ENCODE measurements at regions not wholly inside any gene's neighbourhood (a gene's known extent, or its start where the extent isn't known, plus 50 kb on each side); places are given as distances from the start of the nearest gene placed in this dataset.
"Not testable (repeated sequence)": the region's sequence is repeated elsewhere in the genome, so short reads cannot be mapped to it uniquely, and the experiment has no call there.

DNA sequence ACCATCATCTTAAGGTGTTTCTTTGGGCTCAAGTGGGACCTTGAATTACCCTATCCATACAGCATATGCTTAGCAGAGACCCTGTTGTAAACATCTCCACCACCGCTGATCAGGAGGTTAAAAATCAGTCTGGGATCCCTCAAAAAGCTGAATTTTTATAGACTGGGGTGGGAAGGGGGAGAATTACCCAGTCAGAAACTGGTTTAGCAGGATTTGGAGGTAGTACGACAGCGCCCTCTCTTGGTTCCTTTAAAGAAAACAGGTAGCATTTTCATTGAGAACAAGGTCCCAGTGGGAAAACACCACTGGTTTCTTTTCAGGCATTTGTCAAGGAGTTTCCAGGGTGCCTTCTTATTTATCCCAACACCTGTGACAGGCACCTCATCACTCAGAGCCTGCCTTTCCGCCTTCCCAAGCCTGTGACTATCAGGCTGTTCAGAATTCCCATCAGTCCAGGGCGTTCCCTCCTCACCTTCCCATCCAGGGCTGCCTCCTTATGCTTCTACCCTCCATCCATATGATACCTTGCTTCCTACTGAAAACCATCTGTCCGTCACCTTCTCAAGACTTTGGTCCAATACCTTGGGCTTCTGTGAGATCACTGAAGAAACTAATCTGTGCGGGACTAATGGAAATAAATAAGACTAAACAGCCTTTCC, 203.8 kb upstream of the RAI14 start:
- no peak overlapping the region for H3K4me3 ChIP-seq
- H3K4me1 ChIP-seq: peaks cover 4% of the 10 kb centered on the region; the same call in 1 of the 2 replicates
- H3K9me3 ChIP-seq: peaks cover 2% of the 10 kb centered on the region
- in situ Hi-C loops (cut with MboI; ENCODE audit: low sequenced_read_pairs): no loop called here
- DNase-seq (ENCODE audit: low spot score in 2 of 2): peak; percentile 21 to 37
- no peaks in the 10 kb centered on the region for H3K36me3 ChIP-seq (replicated peaks)
- H3K27me3 ChIP-seq (ENCODE audit: low read depth): no peaks in the 10 kb centered on the region

DNA sequence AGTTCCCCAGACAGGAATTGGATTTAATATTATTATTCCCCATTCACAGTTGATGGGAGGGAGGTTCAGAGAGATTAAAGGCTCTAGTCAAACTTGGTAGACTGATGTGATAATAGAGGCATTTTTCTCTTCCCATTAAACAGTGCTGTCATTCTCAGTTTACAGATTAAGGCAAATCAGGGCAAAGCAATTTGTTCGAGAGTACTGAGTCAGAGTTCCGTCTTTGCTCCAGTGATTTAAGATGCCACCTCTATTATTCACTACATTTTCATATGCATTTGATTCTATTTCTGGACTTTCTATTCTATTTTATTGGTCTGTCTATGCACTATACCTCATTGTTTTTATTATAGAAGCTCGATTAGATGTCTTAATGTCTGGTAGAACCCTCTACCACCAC, 201.0 kb upstream of the RAI14 start:
- H3K36me3 ChIP-seq (replicated peaks): no peaks in the 10 kb centered on the region
- H3K27me3 ChIP-seq (ENCODE audit: low read depth): no peaks in the 10 kb centered on the region
- in situ Hi-C loops (cut with MboI; ENCODE audit: low sequenced_read_pairs): no loop called here
- DNase-seq (ENCODE audit: low spot score in 2 of 2): no peak
- no peak overlapping the region for H3K4me3 ChIP-seq
- peaks cover 4% of the 10 kb centered on the region; the same call in 1 of the 2 replicates for H3K4me1 ChIP-seq
- peaks cover 6% of the 10 kb centered on the region for H3K9me3 ChIP-seq

DNA sequence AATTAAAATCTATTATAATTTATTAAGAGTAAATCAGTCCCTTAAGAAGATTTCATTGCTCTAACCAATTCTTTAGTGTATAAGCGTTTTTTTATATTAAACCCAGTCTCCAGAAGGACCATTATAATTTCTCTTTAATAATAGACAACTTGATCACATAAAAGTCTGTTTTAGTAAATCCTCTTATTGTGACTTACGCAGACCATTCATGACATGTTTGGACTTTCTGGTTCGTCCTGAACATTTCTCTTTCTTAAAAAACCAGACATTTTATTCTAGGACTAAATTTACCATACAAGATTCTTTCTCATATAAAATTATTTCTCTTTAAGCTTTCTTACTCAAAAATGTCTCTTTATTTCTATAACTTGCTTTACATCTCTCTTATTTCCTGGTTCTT, 196.2 kb upstream of the RAI14 start:
- peaks cover 12% of the 10 kb centered on the region for H3K9me3 ChIP-seq
- no peaks in the 10 kb centered on the region for H3K27me3 ChIP-seq (ENCODE audit: low read depth)
- H3K36me3 ChIP-seq (replicated peaks): no peaks in the 10 kb centered on the region
- peak in 1 of 2 experiments; percentile 37 for DNase-seq (ENCODE audit: low spot score in 2 of 2)
- H3K4me3 ChIP-seq: no peak overlapping the region
- in situ Hi-C loops (cut with MboI; ENCODE audit: low sequenced_read_pairs): no loop called here
- H3K4me1 ChIP-seq: no peaks in the 10 kb centered on the region

DNA sequence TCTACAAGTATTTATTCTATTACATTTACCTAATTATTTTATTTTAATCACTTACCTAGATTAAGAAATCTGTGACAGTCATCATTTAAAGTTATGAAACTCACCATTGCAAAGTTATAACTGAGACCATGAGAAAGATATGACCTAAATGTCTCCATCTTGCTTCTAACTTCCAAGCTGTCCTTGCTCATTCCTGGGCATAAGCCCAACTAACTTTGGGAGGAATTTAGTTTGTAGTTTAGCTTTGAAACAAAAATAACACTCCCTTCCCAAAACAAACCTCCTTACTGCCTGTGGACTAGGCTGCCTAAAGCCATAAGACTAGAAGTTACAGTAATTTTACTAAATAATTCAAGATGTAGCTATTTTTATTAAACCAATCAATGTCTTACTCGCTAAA, 195.6 kb upstream of the RAI14 start:
- in situ Hi-C loops (cut with MboI; ENCODE audit: low sequenced_read_pairs): no loop called here
- H3K36me3 ChIP-seq (replicated peaks): no peaks in the 10 kb centered on the region
- no peak overlapping the region for H3K4me3 ChIP-seq
- DNase-seq (ENCODE audit: low spot score in 2 of 2): no peak
- peaks cover 12% of the 10 kb centered on the region for H3K9me3 ChIP-seq
- H3K4me1 ChIP-seq: no peaks in the 10 kb centered on the region
- no peaks in the 10 kb centered on the region for H3K27me3 ChIP-seq (ENCODE audit: low read depth)

DNA sequence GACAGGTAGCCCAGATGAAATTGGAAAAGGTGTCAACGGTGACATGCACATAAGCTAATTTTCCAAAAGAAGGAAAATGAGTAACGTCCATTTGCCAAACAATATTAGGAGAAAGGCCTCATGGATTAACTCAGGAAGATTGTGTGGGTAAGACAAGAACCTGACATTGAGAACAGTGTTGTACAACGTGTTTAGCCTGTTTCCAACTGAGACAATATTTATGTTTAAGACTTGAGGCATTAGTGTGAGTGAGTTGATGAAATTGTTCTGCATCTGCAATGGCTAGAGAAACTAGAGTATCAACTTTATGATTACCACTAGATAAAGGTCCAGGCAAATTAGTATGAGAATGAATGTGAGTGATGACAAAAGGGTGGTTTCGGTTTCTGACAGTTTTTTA, 191.3 kb upstream of the RAI14 start:
- DNase-seq (ENCODE audit: low spot score in 2 of 2): no peak
- Histone ChIP-seq H3K4me3 (no peak overlapping the region), H3K27me3 (ENCODE audit: low read depth) (no peaks in the 10 kb centered on the region), H3K4me1 (no peaks in the 10 kb centered on the region), H3K36me3 (replicated peaks) (no peaks in the 10 kb centered on the region), H3K9me3 (peaks cover 8% of the 10 kb centered on the region)
- in situ Hi-C loops (cut with MboI; ENCODE audit: low sequenced_read_pairs): no loop called here

DNA sequence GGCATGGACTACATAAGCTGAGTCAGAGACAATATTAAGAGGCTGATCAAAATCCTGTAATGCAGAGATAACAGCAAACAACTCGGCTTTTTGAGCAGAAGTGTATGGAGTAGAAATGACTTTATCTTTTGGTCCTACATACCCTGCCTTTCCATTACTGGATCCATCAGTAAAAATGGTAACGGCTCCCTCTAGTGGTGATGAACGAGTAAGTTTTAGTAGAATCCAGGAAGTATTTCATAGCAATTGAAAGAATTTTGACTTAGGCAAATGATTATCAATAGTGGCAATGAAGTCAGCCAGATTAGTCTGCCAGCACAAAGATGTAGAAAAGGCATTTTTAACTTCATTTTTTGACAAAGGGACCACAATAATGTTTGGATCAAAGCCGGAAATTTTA, 190.8 kb upstream of the RAI14 start:
- in situ Hi-C loops (cut with MboI; ENCODE audit: low sequenced_read_pairs); H3K9me3 ChIP-seq; H3K4me1 ChIP-seq; H3K27me3 ChIP-seq (ENCODE audit: low read depth); H3K4me3 ChIP-seq; H3K36me3 ChIP-seq (replicated peaks): not testable (repeated sequence)
- DNase-seq (ENCODE audit: low spot score in 2 of 2): peak; percentile 31 to 64

DNA sequence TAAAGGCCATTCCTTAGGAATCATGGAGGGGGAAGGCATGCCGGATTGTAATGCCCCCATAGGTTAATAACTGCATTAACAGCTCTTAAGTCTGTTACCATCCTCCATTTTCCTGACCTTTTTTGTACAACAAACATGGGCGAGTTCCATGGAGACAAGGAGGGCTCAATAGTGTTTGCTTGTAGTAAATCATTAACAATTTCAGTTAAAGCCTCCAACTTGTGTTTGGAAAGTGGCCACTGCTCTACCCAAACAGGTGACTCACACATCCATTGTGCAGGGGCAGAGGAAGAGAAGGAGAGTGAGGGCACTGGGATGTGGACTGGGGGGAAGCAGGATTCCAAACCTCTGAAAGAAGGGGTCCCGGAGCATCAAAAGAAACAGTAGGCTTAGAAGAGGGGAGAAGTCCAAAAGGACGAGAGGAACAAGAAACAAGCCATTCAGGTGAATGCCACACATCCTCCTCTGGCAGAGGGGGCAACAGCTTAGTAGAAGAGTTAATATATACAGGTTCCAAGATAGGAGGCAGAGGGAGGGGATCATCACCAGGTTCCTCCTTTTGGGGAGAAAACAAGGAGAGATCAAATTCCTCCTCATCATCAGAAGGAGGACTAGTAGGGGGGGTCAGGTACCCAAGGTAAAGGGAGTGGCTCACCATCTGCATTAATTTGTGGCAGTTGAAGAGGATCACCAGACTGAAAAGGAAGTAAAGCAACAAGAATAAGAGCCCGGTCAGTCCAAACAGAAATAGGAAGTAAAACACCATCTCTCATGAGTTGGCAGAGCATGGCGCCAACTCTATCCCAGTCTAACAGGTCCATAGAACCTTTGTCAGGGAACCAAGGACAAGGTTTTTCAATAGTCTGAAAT, 189.4 kb upstream of the RAI14 start:
- H3K4me3 ChIP-seq; H3K9me3 ChIP-seq; H3K27me3 ChIP-seq (ENCODE audit: low read depth); in situ Hi-C loops (cut with MboI; ENCODE audit: low sequenced_read_pairs); H3K4me1 ChIP-seq; DNase-seq (ENCODE audit: low spot score in 2 of 2); H3K36me3 ChIP-seq (replicated peaks): not testable (repeated sequence)

DNA sequence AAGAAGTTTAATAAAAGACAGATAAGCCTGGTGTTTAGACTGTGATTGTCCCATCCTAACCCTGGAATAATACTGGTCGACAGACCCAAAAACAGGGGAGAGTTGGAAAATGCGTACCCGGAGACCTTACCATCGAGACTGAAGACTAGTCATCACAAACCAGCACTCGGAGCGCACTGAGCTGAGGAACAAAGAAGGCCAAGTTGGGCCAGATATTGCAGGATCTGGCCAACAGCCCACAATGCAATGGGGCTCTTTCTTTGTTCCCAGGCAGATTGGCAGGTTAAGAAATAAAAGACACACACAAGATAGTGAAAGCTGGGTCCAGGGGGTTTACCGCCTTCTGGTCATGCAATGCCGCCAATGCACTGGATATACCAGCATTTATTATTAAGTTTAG, 188.7 kb upstream of the RAI14 start:
- Histone ChIP-seq H3K9me3 (no peaks in the 10 kb centered on the region), H3K4me1 (no peaks in the 10 kb centered on the region)

DNA sequence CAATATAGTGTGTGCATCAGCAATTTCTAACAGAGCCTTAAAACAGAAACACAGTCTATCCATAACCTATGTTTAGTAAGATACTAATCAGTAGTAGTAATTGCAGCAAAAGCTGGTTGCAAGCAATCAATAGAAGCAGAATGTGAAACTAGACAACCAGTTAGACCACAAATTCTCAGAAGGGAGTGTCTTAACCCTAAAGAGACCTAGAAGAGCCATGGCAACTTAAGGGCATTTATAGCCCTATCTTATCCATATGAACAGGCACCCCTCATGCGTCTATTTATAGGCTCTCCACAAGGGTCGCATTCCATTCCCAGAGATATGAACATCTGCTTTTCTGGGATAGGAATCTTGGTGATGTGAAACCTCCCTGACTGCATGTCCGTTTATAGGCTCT, 188.1 kb upstream of the RAI14 start:
- in situ Hi-C loops (cut with MboI; ENCODE audit: low sequenced_read_pairs); H3K4me3 ChIP-seq; DNase-seq (ENCODE audit: low spot score in 2 of 2); H3K36me3 ChIP-seq (replicated peaks); H3K9me3 ChIP-seq; H3K4me1 ChIP-seq; H3K27me3 ChIP-seq (ENCODE audit: low read depth): not testable (repeated sequence)

More for the DNA sequence above, 188.7 kb upstream of the RAI14 start:
- Histone ChIP-seq H3K4me3 (no peak overlapping the region), H3K36me3 (replicated peaks) (no peaks in the 10 kb centered on the region), H3K27me3 (ENCODE audit: low read depth) (no peaks in the 10 kb centered on the region)
- DNase-seq (ENCODE audit: low spot score in 2 of 2): no peak
- in situ Hi-C loops (cut with MboI; ENCODE audit: low sequenced_read_pairs): no loop called here

DNA sequence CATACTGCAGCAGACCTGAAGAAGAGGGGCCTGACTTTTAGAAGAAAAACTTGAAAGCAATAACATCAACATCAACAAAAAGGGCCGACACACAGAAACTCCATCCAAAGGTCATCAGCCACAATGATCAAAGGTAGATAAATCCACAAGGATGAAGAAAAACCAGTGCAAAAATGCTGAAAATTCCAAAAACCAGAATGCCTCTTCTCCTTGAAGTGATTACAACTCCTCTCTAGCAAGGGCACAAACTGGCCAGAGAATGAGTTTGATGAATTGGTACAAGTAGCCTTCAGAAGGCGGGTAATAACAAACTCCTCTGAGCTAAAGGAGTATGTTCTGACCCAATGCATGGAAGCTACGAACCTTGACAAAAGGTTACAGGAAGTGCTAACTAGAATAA, 186.2 kb upstream of the RAI14 start:
- Histone ChIP-seq H3K4me1 (no peaks in the 10 kb centered on the region), H3K36me3 (replicated peaks) (no peaks in the 10 kb centered on the region), H3K27me3 (ENCODE audit: low read depth) (no peaks in the 10 kb centered on the region), H3K9me3 (no peaks in the 10 kb centered on the region), H3K4me3 (no peak overlapping the region)
- in situ Hi-C loops (cut with MboI; ENCODE audit: low sequenced_read_pairs): no loop called here
- no peak for DNase-seq (ENCODE audit: low spot score in 2 of 2)

DNA sequence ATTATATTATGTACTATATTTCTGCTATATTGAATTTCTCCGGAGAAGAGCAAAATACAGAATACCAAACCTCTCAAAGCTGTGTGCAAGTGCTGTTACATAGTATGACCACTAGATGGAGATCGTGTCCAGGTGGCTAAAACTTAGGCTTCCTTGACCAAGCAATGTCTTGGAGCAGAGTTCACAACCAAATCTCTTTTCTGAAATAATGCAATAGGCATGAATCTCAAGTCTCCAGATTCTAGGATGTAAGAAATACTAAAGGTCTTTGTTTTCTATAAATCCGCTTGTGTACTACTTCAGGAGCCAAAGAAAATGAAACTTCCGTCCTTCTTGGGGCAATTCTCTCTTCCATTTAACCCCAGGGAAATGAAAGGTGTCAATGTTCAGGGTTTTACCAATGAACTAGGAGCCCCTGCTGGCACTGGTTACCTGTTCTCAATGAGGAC, 181.5 kb upstream of the RAI14 start:
- H3K4me1 ChIP-seq: no peaks in the 10 kb centered on the region
- H3K9me3 ChIP-seq: no peaks in the 10 kb centered on the region
- no peaks in the 10 kb centered on the region for H3K27me3 ChIP-seq (ENCODE audit: low read depth)
- H3K4me3 ChIP-seq: no peak overlapping the region
- DNase-seq (ENCODE audit: low spot score in 2 of 2): peak; percentile 38 to 47
- in situ Hi-C loops (cut with MboI; ENCODE audit: low sequenced_read_pairs): loop anchor here (5.0 to 25.0 kb wide), 2 partner anchors 423 to 538 kb away; no protein-coding TSS in a partner anchor
- H3K36me3 ChIP-seq (replicated peaks): no peaks in the 10 kb centered on the region

DNA sequence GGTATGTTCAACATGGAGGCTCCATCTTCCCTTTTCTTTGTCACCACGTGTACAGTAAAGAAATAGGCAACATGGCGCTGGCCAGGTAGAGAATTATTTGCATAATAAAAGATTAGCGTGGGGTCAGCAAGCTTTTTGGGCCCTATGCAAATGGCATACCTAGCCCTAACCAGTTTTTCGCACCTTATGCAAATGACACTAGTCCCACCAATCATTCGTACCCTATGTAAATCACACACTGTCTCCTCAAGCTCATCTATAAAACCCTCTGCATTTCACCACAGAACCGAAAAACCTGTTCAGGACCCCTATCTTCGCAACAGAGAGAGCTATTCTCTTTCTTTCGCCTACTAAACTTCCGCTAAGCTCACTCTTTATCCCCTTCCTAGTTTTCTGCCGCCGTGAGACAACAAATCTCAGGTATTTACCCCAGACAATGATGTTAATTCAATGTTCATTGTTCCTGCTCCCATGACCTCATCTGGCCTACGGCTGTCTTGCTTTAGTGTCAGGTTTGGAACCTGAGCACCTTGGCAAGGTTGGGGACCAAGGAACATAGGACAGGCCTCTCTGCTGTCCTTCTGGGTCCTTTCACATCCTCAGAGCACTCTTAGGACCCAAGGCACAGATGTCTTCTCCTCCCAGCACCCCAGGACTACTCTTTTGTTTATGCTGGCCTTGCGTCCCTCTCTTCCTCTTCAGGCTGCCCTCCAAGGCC, 180.7 kb upstream of the RAI14 start:
- no peak for DNase-seq (ENCODE audit: low spot score in 2 of 2)
- Histone ChIP-seq H3K36me3 (replicated peaks) (no peaks in the 10 kb centered on the region), H3K27me3 (ENCODE audit: low read depth) (no peaks in the 10 kb centered on the region), H3K4me1 (no peaks in the 10 kb centered on the region), H3K9me3 (no peaks in the 10 kb centered on the region), H3K4me3 (no peak overlapping the region)
- in situ Hi-C loops (cut with MboI; ENCODE audit: low sequenced_read_pairs): loop anchor here (5.0 to 25.0 kb wide), 2 partner anchors 422 to 537 kb away; no protein-coding TSS in a partner anchor

DNA sequence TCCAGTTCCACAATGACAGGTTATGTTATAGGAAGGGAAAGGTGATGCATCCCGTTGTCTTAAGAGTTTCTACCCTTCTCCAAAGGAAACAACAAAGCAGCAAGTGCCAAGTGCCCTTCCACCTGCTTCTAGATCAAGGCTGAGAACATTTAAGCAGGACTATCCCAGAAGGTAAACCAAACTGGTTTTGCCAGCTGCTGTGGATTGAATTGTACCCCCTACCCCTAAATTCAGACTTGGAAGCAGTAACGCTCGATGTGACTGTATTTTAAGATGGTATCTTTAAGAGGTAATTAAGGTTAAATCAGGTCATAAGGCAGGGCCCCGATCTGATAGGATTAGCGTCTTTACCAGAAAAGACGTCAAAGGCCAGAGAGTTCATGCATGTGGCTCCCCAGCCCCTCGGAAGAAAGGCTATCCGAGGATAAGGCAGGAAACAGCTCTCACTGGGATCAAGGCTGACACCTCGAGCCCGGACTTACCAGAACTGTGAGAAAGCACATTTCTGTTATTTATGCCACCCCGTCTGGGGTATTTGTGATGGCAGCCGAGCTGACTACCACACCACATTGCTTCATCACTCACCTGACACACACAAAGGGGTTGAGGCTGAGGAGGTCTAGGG, 179.1 kb upstream of the RAI14 start:
- Histone ChIP-seq H3K4me3 (no peak overlapping the region), H3K36me3 (replicated peaks) (no peaks in the 10 kb centered on the region), H3K27me3 (ENCODE audit: low read depth) (no peaks in the 10 kb centered on the region), H3K9me3 (no peaks in the 10 kb centered on the region), H3K4me1 (no peaks in the 10 kb centered on the region)
- in situ Hi-C loops (cut with MboI; ENCODE audit: low sequenced_read_pairs): loop anchor here (5.0 to 25.0 kb wide), 2 partner anchors 420 to 535 kb away; no protein-coding TSS in a partner anchor
- no peak for DNase-seq (ENCODE audit: low spot score in 2 of 2)
